Liver (tissue), 8 donors: ENCODE measurements at regions not wholly inside any gene's neighbourhood (a gene's known extent, or its start where the extent isn't known, plus 50 kb on each side); places are given as distances from the start of the nearest gene placed in this dataset.

Source experiments
- DNase-seq: peaks from one replicate; pipeline ENCODE4 v3.0.0-alpha.2; 2017; ENCODE audit warnings: low spot score
- H3K27ac ChIP-seq, 2 donors: one replicate each; pipeline ENCODE4 v1.7.0; 2013; ENCODE audit warnings: inconsistent platforms in 2 of 2, low read length in 2 of 2, control low read depth in 1 of 2, low read depth in 1 of 2, mild to moderate bottlenecking in 1 of 2
- H3K27me3 ChIP-seq, 4 donors: one replicate each; pipeline versions ENCODE4 v1.6.1 to v1.7.0; 2013; ENCODE audit warnings: low read length in 3 of 4, inconsistent platforms in 1 of 4, mild to moderate bottlenecking in 1 of 4, moderate library complexity in 1 of 4; ENCODE audit not compliant: control insufficient read depth in 4 of 4, insufficient read depth in 4 of 4
- H3K36me3 ChIP-seq, 4 donors: one replicate each; pipeline versions ENCODE4 v1.6.1 to v1.7.0; 2013; ENCODE audit warnings: low read length in 3 of 4, mild to moderate bottlenecking in 3 of 4, low read depth in 1 of 4, moderate library complexity in 1 of 4; ENCODE audit not compliant: control insufficient read depth in 4 of 4, insufficient read depth in 3 of 4
- H3K4me1 ChIP-seq, 4 donors: one replicate each; pipeline versions ENCODE4 v1.6.1 to v1.7.0; 2013; ENCODE audit warnings: low read length in 3 of 4, mild to moderate bottlenecking in 3 of 4, moderate library complexity in 1 of 4; ENCODE audit not compliant: control insufficient read depth in 4 of 4, insufficient read depth in 4 of 4
- H3K4me3 ChIP-seq, 3 donors: one replicate each; pipeline versions ENCODE4 v1.6.1 to v1.7.0; 2013; ENCODE audit warnings: low read length in 3 of 3, control low read depth in 1 of 3, low read depth in 1 of 3, mild to moderate bottlenecking in 1 of 3
- H3K9ac ChIP-seq, 2 donors: one replicate each; pipeline ENCODE4 v1.7.0; 2013; ENCODE audit warnings: low read length in 2 of 2, mild to moderate bottlenecking in 2 of 2, moderate library complexity in 2 of 2, control low read depth in 1 of 2, low read depth in 1 of 2
- H3K9me3 ChIP-seq, 4 donors: one replicate each; pipeline versions ENCODE4 v1.6.1 to v1.7.0; 2013; ENCODE audit warnings: low read length in 3 of 4; ENCODE audit not compliant: control insufficient read depth in 4 of 4
- EGR1 ChIP-seq, 2 donors: IDR thresholded peaks; 2 replicates each; pipeline ENCODE4 v1.6.1; 2016 to 2018; ENCODE audit warnings: antibody characterized with exemption in 2 of 2, low read depth in 2 of 2
- FOXA1 ChIP-seq: IDR thresholded peaks from 2 replicates; pipeline ENCODE4 v1.6.1; 2016; ENCODE audit warnings: antibody characterized with exemption
- FOXA2 ChIP-seq: IDR thresholded peaks from 2 replicates; pipeline ENCODE4 v1.6.1; 2016; ENCODE audit warnings: antibody characterized with exemption
- GABPA ChIP-seq, 2 donors: IDR thresholded peaks in 1 of 2; conservative IDR thresholded peaks in 1 of 2; 2 replicates each; pipeline ENCODE4 v1.6.1; 2016; ENCODE audit warnings: antibody characterized with exemption in 2 of 2, mild to moderate bottlenecking in 1 of 2, moderate library complexity in 1 of 2
- HNF4A ChIP-seq, 2 donors: conservative IDR thresholded peaks; 2 replicates each; pipeline ENCODE4 v1.6.1; 2016; ENCODE audit warnings: antibody characterized with exemption in 2 of 2, mild to moderate bottlenecking in 2 of 2
- HNF4G ChIP-seq: IDR thresholded peaks from 2 replicates; pipeline ENCODE4 v1.6.1; 2016; ENCODE audit warnings: antibody characterized with exemption
- JUND ChIP-seq, 2 donors: IDR thresholded peaks; 2 replicates each; pipeline ENCODE4 v1.6.1; 2016; ENCODE audit warnings: antibody characterized with exemption in 2 of 2
- NR2F2 ChIP-seq: IDR thresholded peaks from 2 replicates; pipeline ENCODE4 v1.6.1; 2016; ENCODE audit warnings: antibody characterized with exemption
- RAD21 ChIP-seq, 2 donors: IDR thresholded peaks; 2 replicates each; pipeline ENCODE4 v1.6.1; 2016; ENCODE audit warnings: antibody characterized with exemption in 2 of 2, mild to moderate bottlenecking in 2 of 2
- RXRA ChIP-seq, 2 donors: IDR thresholded peaks; 2 replicates each; pipeline ENCODE4 v1.6.1; 2017 to 2018; ENCODE audit warnings: antibody characterized with exemption in 2 of 2, mild to moderate bottlenecking in 1 of 2
- SP1 ChIP-seq: IDR thresholded peaks from 2 replicates; pipeline ENCODE4 v1.6.1; 2018; ENCODE audit warnings: antibody characterized with exemption, mild to moderate bottlenecking
- TAF1 ChIP-seq: conservative IDR thresholded peaks from 2 replicates; pipeline ENCODE4 v1.6.1; 2016; ENCODE audit warnings: antibody characterized with exemption, mild to moderate bottlenecking
- YY1 ChIP-seq: IDR thresholded peaks from 2 replicates; pipeline ENCODE4 v1.6.1; 2016; ENCODE audit warnings: antibody characterized with exemption, mild to moderate bottlenecking
- WGBS: extraction: QIAGEN DNeasy Blood & Tissue Kit; methylation state at CpG from one replicate; pipeline ENCODE4 v1.1.7; 2013; 5-methylcytosine and 5-hydroxymethylcytosine counted together
- TF ChIP-seq, protein P1 (sequence below): IDR thresholded peaks from 2 replicates; pipeline ENCODE4 v1.6.1; 2016; ENCODE audit warnings: antibody characterized with exemption
- TF ChIP-seq, protein P2 (sequence below): fragments of 150-350 bp; IDR thresholded peaks from 2 replicates; pipeline ENCODE4 v1.5.1; 2017; ENCODE audit warnings: improper control_type of control experiment, low read depth, low read length; ENCODE audit not compliant: missing input control
- TF ChIP-seq, protein P3 (sequence below): IDR thresholded peaks from 2 replicates; pipeline ENCODE4 v1.6.1; 2016; ENCODE audit warnings: antibody characterized with exemption
- TF ChIP-seq, protein P4 (sequence below): IDR thresholded peaks from 2 replicates; pipeline ENCODE4 v1.6.1; 2016; ENCODE audit warnings: antibody characterized with exemption
- TF ChIP-seq, protein P5 (sequence below): IDR thresholded peaks from 2 replicates; pipeline ENCODE4 v1.6.1; 2016; ENCODE audit warnings: antibody characterized with exemption, mild to moderate bottlenecking
- donor health status: healthy.
- donor health status: healthy.
- donor health status: healthy.
- donor health status: healthy.
- donor health status: healthy.

DNA sequence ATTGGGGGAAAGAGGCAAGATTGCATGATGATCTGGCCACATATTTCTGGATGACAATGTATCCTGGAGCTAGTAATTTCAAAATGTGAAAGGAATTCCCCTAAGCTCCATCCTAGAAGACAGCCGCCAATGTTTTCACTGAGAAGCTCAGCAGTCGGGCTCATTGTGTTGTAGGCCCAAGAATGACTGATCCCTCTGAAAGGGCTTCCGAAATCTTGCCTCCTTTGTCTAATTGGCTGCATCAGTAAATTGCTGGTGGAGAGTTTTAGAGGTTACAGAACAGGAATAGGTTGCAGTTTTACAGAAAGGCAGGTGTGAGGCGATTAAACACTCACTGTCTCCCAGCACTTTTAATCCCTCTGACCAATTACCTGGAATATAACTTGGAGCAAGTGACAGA lies 464.1 kb upstream of the SALL1 start:
- Histone ChIP-seq H3K4me1 (no peaks in the 10 kb centered on the region), H3K36me3 (no peaks in the 10 kb centered on the region), H3K4me3 (no peak overlapping the region), H3K27ac (no peak overlapping the region), H3K9ac (no peak overlapping the region), H3K9me3 (no peaks in the 10 kb centered on the region), H3K27me3 (no peaks in the 10 kb centered on the region)
- WGBS: 92% methylated on average over 4 of the region's 4 CpGs
- DNase-seq: no peak
- TF ChIP-seq TAF1: no peak
- TF ChIP-seq GABPA (IDR thresholded peaks at IDR 0.05 in 1 of 2, conservative IDR thresholded peaks at IDR 0.05 in 1 of 2): no peak
- TF ChIP-seq HNF4A (conservative IDR thresholded peaks at IDR 0.05): no peak
- TF ChIP-seq, protein P1, sequence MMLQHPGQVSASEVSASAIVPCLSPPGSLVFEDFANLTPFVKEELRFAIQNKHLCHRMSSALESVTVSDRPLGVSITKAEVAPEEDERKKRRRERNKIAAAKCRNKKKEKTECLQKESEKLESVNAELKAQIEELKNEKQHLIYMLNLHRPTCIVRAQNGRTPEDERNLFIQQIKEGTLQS: no peak
- TF ChIP-seq EGR1 (IDR thresholded peaks at IDR 0.05; ENCODE audit: low read depth in 2 of 2): no peak
- TF ChIP-seq RXRA (IDR thresholded peaks at IDR 0.05): no peak
- TF ChIP-seq RAD21 (IDR thresholded peaks at IDR 0.05): no peak
- TF ChIP-seq, protein P2, sequence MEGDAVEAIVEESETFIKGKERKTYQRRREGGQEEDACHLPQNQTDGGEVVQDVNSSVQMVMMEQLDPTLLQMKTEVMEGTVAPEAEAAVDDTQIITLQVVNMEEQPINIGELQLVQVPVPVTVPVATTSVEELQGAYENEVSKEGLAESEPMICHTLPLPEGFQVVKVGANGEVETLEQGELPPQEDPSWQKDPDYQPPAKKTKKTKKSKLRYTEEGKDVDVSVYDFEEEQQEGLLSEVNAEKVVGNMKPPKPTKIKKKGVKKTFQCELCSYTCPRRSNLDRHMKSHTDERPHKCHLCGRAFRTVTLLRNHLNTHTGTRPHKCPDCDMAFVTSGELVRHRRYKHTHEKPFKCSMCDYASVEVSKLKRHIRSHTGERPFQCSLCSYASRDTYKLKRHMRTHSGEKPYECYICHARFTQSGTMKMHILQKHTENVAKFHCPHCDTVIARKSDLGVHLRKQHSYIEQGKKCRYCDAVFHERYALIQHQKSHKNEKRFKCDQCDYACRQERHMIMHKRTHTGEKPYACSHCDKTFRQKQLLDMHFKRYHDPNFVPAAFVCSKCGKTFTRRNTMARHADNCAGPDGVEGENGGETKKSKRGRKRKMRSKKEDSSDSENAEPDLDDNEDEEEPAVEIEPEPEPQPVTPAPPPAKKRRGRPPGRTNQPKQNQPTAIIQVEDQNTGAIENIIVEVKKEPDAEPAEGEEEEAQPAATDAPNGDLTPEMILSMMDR: no peak
- TF ChIP-seq NR2F2: no peak
- no peak for TF ChIP-seq FOXA2
- TF ChIP-seq, protein P3, sequence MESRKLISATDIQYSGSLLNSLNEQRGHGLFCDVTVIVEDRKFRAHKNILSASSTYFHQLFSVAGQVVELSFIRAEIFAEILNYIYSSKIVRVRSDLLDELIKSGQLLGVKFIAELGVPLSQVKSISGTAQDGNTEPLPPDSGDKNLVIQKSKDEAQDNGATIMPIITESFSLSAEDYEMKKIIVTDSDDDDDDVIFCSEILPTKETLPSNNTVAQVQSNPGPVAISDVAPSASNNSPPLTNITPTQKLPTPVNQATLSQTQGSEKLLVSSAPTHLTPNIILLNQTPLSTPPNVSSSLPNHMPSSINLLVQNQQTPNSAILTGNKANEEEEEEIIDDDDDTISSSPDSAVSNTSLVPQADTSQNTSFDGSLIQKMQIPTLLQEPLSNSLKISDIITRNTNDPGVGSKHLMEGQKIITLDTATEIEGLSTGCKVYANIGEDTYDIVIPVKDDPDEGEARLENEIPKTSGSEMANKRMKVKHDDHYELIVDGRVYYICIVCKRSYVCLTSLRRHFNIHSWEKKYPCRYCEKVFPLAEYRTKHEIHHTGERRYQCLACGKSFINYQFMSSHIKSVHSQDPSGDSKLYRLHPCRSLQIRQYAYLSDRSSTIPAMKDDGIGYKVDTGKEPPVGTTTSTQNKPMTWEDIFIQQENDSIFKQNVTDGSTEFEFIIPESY: no peak
- no peak for TF ChIP-seq FOXA1
- TF ChIP-seq, protein P4, sequence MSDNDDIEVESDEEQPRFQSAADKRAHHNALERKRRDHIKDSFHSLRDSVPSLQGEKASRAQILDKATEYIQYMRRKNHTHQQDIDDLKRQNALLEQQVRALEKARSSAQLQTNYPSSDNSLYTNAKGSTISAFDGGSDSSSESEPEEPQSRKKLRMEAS: no peak
- TF ChIP-seq, protein P5, sequence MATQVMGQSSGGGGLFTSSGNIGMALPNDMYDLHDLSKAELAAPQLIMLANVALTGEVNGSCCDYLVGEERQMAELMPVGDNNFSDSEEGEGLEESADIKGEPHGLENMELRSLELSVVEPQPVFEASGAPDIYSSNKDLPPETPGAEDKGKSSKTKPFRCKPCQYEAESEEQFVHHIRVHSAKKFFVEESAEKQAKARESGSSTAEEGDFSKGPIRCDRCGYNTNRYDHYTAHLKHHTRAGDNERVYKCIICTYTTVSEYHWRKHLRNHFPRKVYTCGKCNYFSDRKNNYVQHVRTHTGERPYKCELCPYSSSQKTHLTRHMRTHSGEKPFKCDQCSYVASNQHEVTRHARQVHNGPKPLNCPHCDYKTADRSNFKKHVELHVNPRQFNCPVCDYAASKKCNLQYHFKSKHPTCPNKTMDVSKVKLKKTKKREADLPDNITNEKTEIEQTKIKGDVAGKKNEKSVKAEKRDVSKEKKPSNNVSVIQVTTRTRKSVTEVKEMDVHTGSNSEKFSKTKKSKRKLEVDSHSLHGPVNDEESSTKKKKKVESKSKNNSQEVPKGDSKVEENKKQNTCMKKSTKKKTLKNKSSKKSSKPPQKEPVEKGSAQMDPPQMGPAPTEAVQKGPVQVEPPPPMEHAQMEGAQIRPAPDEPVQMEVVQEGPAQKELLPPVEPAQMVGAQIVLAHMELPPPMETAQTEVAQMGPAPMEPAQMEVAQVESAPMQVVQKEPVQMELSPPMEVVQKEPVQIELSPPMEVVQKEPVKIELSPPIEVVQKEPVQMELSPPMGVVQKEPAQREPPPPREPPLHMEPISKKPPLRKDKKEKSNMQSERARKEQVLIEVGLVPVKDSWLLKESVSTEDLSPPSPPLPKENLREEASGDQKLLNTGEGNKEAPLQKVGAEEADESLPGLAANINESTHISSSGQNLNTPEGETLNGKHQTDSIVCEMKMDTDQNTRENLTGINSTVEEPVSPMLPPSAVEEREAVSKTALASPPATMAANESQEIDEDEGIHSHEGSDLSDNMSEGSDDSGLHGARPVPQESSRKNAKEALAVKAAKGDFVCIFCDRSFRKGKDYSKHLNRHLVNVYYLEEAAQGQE: no peak
- TF ChIP-seq HNF4G: no peak
- no peak for TF ChIP-seq YY1
- no peak for TF ChIP-seq SP1
- TF ChIP-seq JUND (IDR thresholded peaks at IDR 0.05): no peak
